Spleen (tissue), 11 donors: ENCODE measurements at regions not wholly inside any gene's neighbourhood (a gene's known extent, or its start where the extent isn't known, plus 50 kb on each side); places are given as distances from the start of the nearest gene placed in this dataset.

ENCODE experiments used
- DNase-seq: peaks from one replicate; pipeline ENCODE4 v3.0.0-alpha.2; 2020
- H3K27ac ChIP-seq, 8 donors: fragments of 200-600 bp; sonication (generic) in 7 of 8; 1 replicate in 4 of 8; 2 replicates in 4 of 8; pipeline versions ENCODE4 v1.5.0 to v1.8.0; 2016 to 2021; ENCODE audit warnings: inconsistent platforms in 4 of 8, mild to moderate bottlenecking in 4 of 8, moderate library complexity in 1 of 8
- H3K27me3 ChIP-seq, 7 donors: fragments of 200-600 bp; sonication (generic) in 6 of 7; replicated peaks in 1 of 7; 1 replicate in 4 of 7; 2 replicates in 3 of 7; pipeline versions ENCODE4 v1.5.0 to v1.8.0; 2016 to 2021; ENCODE audit warnings: inconsistent platforms in 3 of 7, mild to moderate bottlenecking in 1 of 7
- H3K36me3 ChIP-seq, 6 donors: fragments of 200-600 bp; sonication (generic) in 5 of 6; 1 replicate in 4 of 6; 2 replicates in 2 of 6; pipeline versions ENCODE4 v1.5.0 to v1.8.0; 2016 to 2021; ENCODE audit warnings: inconsistent platforms in 2 of 6
- H3K4me1 ChIP-seq, 6 donors: fragments of 200-600 bp; sonication (generic) in 5 of 6; 1 replicate in 3 of 6; 2 replicates in 3 of 6; pipeline versions ENCODE4 v1.5.0 to v1.8.0; 2016 to 2021; ENCODE audit warnings: inconsistent platforms in 3 of 6
- H3K4me3 ChIP-seq, 8 donors: fragments of 200-600 bp; sonication (generic) in 7 of 8; 1 replicate in 4 of 8; 2 replicates in 4 of 8; pipeline versions ENCODE4 v1.5.0 to v1.8.0; 2016 to 2021; ENCODE audit warnings: inconsistent platforms in 4 of 8, mild to moderate bottlenecking in 4 of 8, moderate library complexity in 2 of 8
- H3K9me3 ChIP-seq, 8 donors: fragments of 200-600 bp; sonication (generic) in 7 of 8; 1 replicate in 4 of 8; 2 replicates in 4 of 8; pipeline versions ENCODE4 v1.5.0 to v1.8.0; 2016 to 2021; ENCODE audit warnings: inconsistent platforms in 4 of 8
- POLR2A ChIP-seq, 3 donors: fragments of 450-650 bp; IDR thresholded peaks; one replicate each; pipeline ENCODE4 v1.5.1; 2017; ENCODE audit warnings: antibody characterized with exemption in 3 of 3, mild to moderate bottlenecking in 1 of 3
- POLR2AphosphoS5 ChIP-seq, 3 donors: sonication (generic); formaldehyde crosslinking; IDR thresholded peaks; one replicate each; pipeline ENCODE4 v1.5.1; 2017; ENCODE audit warnings: antibody characterized with exemption in 3 of 3
- WGBS, 5 donors: extraction: QIAGEN DNeasy Blood & Tissue Kit in 3 of 5; methylation state at CpG; one replicate each; pipeline versions ENCODE4 v1.1.5 to v1.1.7; 2013 to 2018; 5-methylcytosine and 5-hydroxymethylcytosine counted together
- intact Hi-C: fragments of 100-400 bp; cut with DNase I; formaldehyde crosslinking; loops from one replicate; pipeline ENCODE4 v1.15.0; 2023; ENCODE audit warnings: low total_unique reads
- TF ChIP-seq, protein P1 (sequence below), 11 experiments: fragments of 200-600 bp in 7 of 11; fragments of 450-650 bp in 4 of 11; sonication (generic) in 4 of 11; IDR thresholded peaks in 8 of 11; conservative IDR thresholded peaks in 3 of 11; 1 replicate in 7 of 11; 2 replicates in 4 of 11; pipeline versions ENCODE4 v1.4.0 to v1.8.0; 2016 to 2021; ENCODE audit warnings: antibody characterized with exemption in 11 of 11, inconsistent platforms in 4 of 11, mild to moderate bottlenecking in 1 of 11
- donor health status: healthy with polysubstance abuse.
- donor health status: DM: no; HTN: no; CAD: no; lungs with moderate emphysema.
- donor health status: DM: no; HTN: no; CAD: no.
- donor health status: Bipolar disorder and iron deficiency.
- donor health status: healthy.
- donor health status: DM: no; HTN: no; CAD: no.
- donor health status: DM: yes; HTN: yes; CAD: no.

DNA sequence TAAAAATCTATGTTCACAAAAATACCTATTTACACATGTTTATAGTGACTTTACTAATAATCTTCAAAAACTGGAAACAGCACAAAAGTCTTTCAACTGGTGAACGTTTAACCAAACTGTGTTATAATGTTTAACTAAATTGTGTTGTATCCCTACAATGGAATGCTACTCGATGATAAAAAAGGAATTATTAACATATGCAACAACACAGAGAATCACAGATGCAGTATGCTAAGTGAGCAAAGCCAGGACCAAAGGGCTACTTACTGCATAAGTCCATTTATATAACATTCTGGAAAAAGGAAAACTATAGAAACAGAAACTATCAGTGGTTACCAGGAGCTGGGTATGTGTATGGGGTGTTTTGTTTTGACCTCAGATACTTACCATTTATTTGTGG, 602.2 kb upstream of the BTBD3 start:
- TF ChIP-seq, protein P1, sequence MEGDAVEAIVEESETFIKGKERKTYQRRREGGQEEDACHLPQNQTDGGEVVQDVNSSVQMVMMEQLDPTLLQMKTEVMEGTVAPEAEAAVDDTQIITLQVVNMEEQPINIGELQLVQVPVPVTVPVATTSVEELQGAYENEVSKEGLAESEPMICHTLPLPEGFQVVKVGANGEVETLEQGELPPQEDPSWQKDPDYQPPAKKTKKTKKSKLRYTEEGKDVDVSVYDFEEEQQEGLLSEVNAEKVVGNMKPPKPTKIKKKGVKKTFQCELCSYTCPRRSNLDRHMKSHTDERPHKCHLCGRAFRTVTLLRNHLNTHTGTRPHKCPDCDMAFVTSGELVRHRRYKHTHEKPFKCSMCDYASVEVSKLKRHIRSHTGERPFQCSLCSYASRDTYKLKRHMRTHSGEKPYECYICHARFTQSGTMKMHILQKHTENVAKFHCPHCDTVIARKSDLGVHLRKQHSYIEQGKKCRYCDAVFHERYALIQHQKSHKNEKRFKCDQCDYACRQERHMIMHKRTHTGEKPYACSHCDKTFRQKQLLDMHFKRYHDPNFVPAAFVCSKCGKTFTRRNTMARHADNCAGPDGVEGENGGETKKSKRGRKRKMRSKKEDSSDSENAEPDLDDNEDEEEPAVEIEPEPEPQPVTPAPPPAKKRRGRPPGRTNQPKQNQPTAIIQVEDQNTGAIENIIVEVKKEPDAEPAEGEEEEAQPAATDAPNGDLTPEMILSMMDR (IDR thresholded peaks at IDR 0.05 in 8 of 11, conservative IDR thresholded peaks at IDR 0.05 in 3 of 11): no peak
- TF ChIP-seq POLR2AphosphoS5 (IDR thresholded peaks at IDR 0.05): no peak
- no peak for TF ChIP-seq POLR2A (IDR thresholded peaks at IDR 0.05)
- Histone ChIP-seq H3K9me3 (peaks cover 0 to 15% (median 0%) of the 10 kb centered on the region in 8 donors), H3K4me1 (no peaks in the 10 kb centered on the region), H3K36me3 (no peaks in the 10 kb centered on the region), H3K4me3 (no peak overlapping the region), H3K27me3 (no peaks in the 10 kb centered on the region), H3K27ac (no peak overlapping the region)
- 80 to 95% (median 87%) methylated on average over 2 of the region's 2 CpGs for WGBS, 5 donors
- intact Hi-C loops: no loop called here
- DNase-seq: no peak

DNA sequence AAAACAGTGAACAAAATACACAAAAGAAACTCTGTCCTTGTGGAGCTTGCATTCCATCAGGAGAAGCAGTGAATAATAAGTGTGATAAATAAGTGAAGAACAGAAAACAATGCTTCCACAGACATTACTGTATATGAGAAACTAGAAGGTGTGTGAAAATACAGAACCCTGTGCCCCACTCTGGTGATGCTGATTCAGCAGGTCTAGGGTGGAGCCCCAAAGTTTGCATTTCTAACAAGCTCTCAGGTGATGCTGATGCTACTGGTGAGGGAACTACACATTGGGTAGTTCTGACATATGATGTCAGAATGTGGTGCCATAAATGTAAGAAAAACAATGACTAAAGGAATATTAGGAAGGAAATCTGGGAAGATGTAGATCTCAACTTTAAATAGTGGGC, 601.4 kb upstream of the BTBD3 start:
- H3K36me3 ChIP-seq: no peaks in the 10 kb centered on the region
- intact Hi-C loops: no loop called here
- H3K27ac ChIP-seq: no peak overlapping the region
- no peaks in the 10 kb centered on the region for H3K4me1 ChIP-seq
- TF ChIP-seq POLR2A (IDR thresholded peaks at IDR 0.05): no peak
- no peak for TF ChIP-seq POLR2AphosphoS5 (IDR thresholded peaks at IDR 0.05)
- TF ChIP-seq, protein P1 (IDR thresholded peaks at IDR 0.05 in 8 of 11, conservative IDR thresholded peaks at IDR 0.05 in 3 of 11): no peak
- peaks cover 0 to 21% (median 5%) of the 10 kb centered on the region in 8 donors for H3K9me3 ChIP-seq
- no peak for DNase-seq
- H3K4me3 ChIP-seq: no peak overlapping the region
- H3K27me3 ChIP-seq: no peaks in the 10 kb centered on the region

DNA sequence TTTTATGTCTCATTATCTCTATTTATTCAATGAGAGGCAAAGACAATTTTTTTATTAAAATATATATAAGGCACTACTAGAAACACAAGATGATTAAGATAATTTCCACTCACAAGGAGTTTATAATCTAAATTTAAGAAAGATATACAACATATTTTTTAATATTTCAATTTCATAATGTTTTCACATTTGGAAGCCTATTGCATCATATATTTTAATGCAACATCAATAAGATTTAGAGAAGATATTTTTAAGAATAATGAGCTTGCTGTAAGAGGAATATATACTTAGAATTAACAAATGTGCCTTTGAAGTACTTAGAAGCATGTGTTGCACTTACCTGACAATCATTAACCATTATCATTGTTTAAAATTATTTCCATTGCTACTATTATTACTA, 597.7 kb upstream of the BTBD3 start:
- TF ChIP-seq, protein P1 (IDR thresholded peaks at IDR 0.05 in 8 of 11, conservative IDR thresholded peaks at IDR 0.05 in 3 of 11): no peak
- TF ChIP-seq POLR2A (IDR thresholded peaks at IDR 0.05) (no peak), POLR2AphosphoS5 (IDR thresholded peaks at IDR 0.05) (no peak)
- Histone ChIP-seq H3K27me3 (no peaks in the 10 kb centered on the region), H3K27ac (no peak overlapping the region), H3K4me3 (no peak overlapping the region), H3K9me3 (peaks cover 0 to 37% (median 19%) of the 10 kb centered on the region in 8 donors), H3K36me3 (no peaks in the 10 kb centered on the region), H3K4me1 (no peaks in the 10 kb centered on the region)
- intact Hi-C loops: no loop called here
- DNase-seq: no peak

DNA sequence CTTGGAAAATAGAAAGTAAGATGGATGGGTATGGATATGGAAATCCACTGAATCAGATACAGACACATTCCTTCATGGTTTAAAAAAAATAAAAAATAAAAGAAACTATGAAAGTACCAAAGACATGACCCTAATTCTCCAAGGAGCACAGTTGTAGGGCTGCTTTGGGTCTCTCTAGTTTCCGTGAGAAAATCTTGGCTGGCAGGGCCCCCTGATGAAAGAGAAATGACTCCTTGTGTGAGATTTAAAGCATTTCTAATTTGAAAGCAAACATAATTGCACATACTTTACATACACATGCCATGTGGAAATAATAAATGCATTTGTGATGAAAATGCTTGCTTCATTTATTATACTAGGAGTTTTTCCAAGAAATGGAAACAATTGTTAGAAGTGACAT, 593.9 kb upstream of the BTBD3 start:
- Histone ChIP-seq H3K4me1 (no peaks in the 10 kb centered on the region), H3K36me3 (no peaks in the 10 kb centered on the region), H3K27me3 (no peaks in the 10 kb centered on the region), H3K4me3 (no peak overlapping the region), H3K9me3 (peaks cover 0 to 26% (median 14%) of the 10 kb centered on the region in 8 donors), H3K27ac (no peak overlapping the region)
- no peak for DNase-seq
- intact Hi-C loops: no loop called here
- 78 to 100% (median 86%) methylated on average over 1 of the region's 1 CpG for WGBS, 5 donors
- no peak for TF ChIP-seq POLR2A (IDR thresholded peaks at IDR 0.05)
- TF ChIP-seq, protein P1 (IDR thresholded peaks at IDR 0.05 in 8 of 11, conservative IDR thresholded peaks at IDR 0.05 in 3 of 11): no peak
- TF ChIP-seq POLR2AphosphoS5 (IDR thresholded peaks at IDR 0.05): no peak
